Upper lobe of right lung (tissue), 1 donor: ENCODE measurements at regions not wholly inside any gene's neighbourhood (a gene's known extent, or its start where the extent isn't known, plus 50 kb on each side); places are given as distances from the start of the nearest gene placed in this dataset.

Experiments used
- ATAC-seq: fragments of 200-7000 bp; cut with Tn5 transposase; one replicate; pipeline ENCODE4 v1.9.1; 2020; ENCODE audit warnings: mild to moderate bottlenecking, moderate library complexity
- DNase-seq: peaks from one replicate; pipeline ENCODE4 v3.0.0-alpha.2; 2020
- H3K27ac ChIP-seq: fragments of 200-600 bp; one replicate; pipeline ENCODE4 v1.8.0; 2022
- H3K27me3 ChIP-seq: fragments of 200-600 bp; one replicate; pipeline ENCODE4 v1.8.0; 2022; ENCODE audit warnings: mild to moderate bottlenecking
- H3K36me3 ChIP-seq: fragments of 200-600 bp; one replicate; pipeline ENCODE4 v1.8.0; 2022
- H3K4me1 ChIP-seq: fragments of 200-600 bp; one replicate; pipeline ENCODE4 v1.8.0; 2022
- H3K4me3 ChIP-seq: fragments of 200-600 bp; one replicate; pipeline ENCODE4 v1.8.0; 2022; ENCODE audit warnings: mild to moderate bottlenecking
- H3K9me3 ChIP-seq: fragments of 200-600 bp; one replicate; pipeline ENCODE4 v1.8.0; 2022
- intact Hi-C: fragments of 100-400 bp; cut with DNase I; formaldehyde crosslinking; loops from one replicate; pipeline ENCODE4 v1.11.0; 2022
- TF ChIP-seq, protein P1 (sequence below): fragments of 200-600 bp; IDR thresholded peaks from one replicate; pipeline ENCODE4 v1.8.0; 2022; ENCODE audit warnings: antibody characterized with exemption
- donor health status: DM: no; HTN: yes; CAD: no; lungs with severe emphysema.

DNA sequence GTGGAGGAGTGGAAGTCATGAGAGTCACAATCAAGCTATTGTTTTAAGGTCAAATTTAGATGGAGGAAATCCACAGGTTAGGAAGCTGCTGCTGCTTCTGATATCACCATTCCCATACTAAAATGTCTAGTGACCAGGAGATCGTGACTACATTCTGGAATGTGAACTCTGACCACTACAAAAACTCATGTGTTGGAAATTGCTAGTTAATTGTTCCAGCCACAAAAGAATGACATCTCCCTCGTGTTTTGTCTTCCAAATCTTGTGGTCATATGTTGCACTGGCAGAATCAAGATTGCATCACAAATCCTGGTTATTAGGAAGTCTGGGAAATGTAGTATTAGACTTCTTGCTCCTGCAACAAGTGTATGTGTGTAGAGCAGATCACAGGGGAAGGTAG is 441.9 kb downstream of the CD109 start:
- Histone ChIP-seq H3K4me3 (no peak overlapping the region), H3K9me3 (no peaks in the 10 kb centered on the region), H3K27ac (no peak overlapping the region), H3K36me3 (no peaks in the 10 kb centered on the region), H3K27me3 (no peaks in the 10 kb centered on the region), H3K4me1 (no peaks in the 10 kb centered on the region)
- no peak for ATAC-seq
- DNase-seq: no peak
- intact Hi-C loops: no loop called here
- TF ChIP-seq, protein P1, sequence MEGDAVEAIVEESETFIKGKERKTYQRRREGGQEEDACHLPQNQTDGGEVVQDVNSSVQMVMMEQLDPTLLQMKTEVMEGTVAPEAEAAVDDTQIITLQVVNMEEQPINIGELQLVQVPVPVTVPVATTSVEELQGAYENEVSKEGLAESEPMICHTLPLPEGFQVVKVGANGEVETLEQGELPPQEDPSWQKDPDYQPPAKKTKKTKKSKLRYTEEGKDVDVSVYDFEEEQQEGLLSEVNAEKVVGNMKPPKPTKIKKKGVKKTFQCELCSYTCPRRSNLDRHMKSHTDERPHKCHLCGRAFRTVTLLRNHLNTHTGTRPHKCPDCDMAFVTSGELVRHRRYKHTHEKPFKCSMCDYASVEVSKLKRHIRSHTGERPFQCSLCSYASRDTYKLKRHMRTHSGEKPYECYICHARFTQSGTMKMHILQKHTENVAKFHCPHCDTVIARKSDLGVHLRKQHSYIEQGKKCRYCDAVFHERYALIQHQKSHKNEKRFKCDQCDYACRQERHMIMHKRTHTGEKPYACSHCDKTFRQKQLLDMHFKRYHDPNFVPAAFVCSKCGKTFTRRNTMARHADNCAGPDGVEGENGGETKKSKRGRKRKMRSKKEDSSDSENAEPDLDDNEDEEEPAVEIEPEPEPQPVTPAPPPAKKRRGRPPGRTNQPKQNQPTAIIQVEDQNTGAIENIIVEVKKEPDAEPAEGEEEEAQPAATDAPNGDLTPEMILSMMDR: no peak

- H3K36me3 ChIP-seq: no peaks in the 10 kb centered on the region
- H3K27me3 ChIP-seq: no peaks in the 10 kb centered on the region
- no peaks in the 10 kb centered on the region for H3K9me3 ChIP-seq
- TF ChIP-seq, protein P1: no peak
- no peak overlapping the region for H3K4me3 ChIP-seq
- ATAC-seq: no peak
- no peak for DNase-seq
- intact Hi-C loops: no loop called here
- H3K27ac ChIP-seq: no peak overlapping the region
- H3K4me1 ChIP-seq: no peaks in the 10 kb centered on the region
These were observed 438.3 kb downstream of the CD109 start for GRCh38 chr6:74134327-74134726.

DNA sequence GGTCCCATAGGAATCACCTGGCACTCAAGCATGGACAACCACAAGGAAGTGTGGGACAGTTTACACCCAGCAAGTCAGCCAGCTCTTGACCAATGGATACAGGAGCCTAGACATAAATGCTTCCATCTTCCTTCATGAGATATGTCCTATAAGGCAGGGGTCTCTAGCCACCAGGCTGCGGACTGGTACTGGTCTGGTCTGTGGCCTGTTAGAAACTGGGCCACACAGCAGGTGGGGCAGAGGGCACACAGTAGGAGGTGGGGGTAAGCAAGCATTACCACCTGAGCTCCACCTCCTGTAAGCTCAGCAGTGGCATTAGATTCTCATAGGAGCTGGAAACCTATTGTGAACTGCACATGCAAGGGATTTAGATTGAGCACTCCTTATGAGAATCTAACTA is 437.1 kb downstream of the CD109 start:
- no peaks in the 10 kb centered on the region for H3K9me3 ChIP-seq
- no peak for ATAC-seq
- H3K36me3 ChIP-seq: no peaks in the 10 kb centered on the region
- H3K27me3 ChIP-seq: no peaks in the 10 kb centered on the region
- TF ChIP-seq, protein P1: no peak
- intact Hi-C loops: no loop called here
- no peak overlapping the region for H3K4me3 ChIP-seq
- no peaks in the 10 kb centered on the region for H3K4me1 ChIP-seq
- DNase-seq: no peak
- no peak overlapping the region for H3K27ac ChIP-seq

DNA sequence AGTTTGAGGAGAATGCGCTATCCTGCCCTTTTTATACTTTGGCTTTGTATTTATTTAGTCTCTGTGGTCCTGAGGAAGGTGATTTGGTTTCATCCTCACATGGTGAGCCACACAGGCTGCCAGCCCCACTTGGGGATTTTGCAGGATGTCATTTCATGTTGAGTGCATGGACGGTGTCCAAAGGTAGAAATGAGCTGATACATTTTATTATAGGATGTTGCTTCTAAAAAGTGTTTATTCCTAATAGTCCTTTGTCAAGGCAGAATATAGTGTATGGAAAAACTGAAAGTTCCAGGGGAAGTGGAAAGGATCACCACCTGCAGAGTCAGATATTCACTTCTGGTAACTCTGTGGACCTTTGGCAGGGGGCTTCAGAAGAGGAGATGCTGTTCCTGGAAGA is 434.6 kb downstream of the CD109 start:
- Histone ChIP-seq H3K27ac (no peak overlapping the region), H3K27me3 (no peaks in the 10 kb centered on the region), H3K9me3 (no peaks in the 10 kb centered on the region), H3K4me3 (no peak overlapping the region), H3K36me3 (no peaks in the 10 kb centered on the region), H3K4me1 (no peaks in the 10 kb centered on the region)
- DNase-seq (no peak), ATAC-seq (no peak)
- intact Hi-C loops: no loop called here
- TF ChIP-seq, protein P1: no peak

DNA sequence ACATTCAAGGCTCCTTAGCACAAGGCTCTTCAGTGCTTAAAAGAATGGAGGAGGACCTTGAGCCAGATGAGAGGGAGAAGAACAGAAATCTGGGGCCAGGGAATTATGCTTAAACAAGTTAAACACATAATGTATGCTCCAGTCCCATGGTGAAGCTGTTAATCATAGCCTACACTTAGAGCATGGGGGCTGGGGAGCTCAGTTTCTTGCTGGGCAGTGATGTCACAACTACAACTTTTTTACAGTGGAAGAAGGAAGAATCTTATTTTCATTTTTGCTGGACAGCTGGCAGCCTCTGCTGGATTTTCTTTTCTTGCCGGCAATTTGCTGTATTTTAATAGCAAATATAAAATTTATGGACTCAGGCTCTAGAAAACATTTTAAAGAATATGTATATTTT is 432.5 kb downstream of the CD109 start:
- no peak overlapping the region for H3K4me3 ChIP-seq
- H3K36me3 ChIP-seq: no peaks in the 10 kb centered on the region
- H3K27ac ChIP-seq: no peak overlapping the region
- intact Hi-C loops: no loop called here
- H3K4me1 ChIP-seq: no peaks in the 10 kb centered on the region
- no peaks in the 10 kb centered on the region for H3K27me3 ChIP-seq
- ATAC-seq (no peak), DNase-seq (no peak)
- TF ChIP-seq, protein P1: no peak
- H3K9me3 ChIP-seq: no peaks in the 10 kb centered on the region

GRCh38 chr6:74117113-74117512 is 421.1 kb downstream of the CD109 start:
- DNase-seq (no peak), ATAC-seq (no peak)
- intact Hi-C loops: no loop called here
- Histone ChIP-seq H3K9me3 (no peaks in the 10 kb centered on the region), H3K4me1 (no peaks in the 10 kb centered on the region), H3K27ac (no peak overlapping the region), H3K4me3 (no peak overlapping the region), H3K27me3 (no peaks in the 10 kb centered on the region), H3K36me3 (no peaks in the 10 kb centered on the region)
- TF ChIP-seq, protein P1: no peak
